ENCODE measurements at regions not wholly inside any gene's neighbourhood (a gene's known extent, or its start where the extent isn't known, plus 50 kb on each side); places are given as distances from the start of the nearest gene placed in this dataset.

- no peaks in the 10 kb centered on the region for H3K79me2 ChIP-seq (ENCODE audit: low read length)
- no peaks in the 10 kb centered on the region for H4K20me1 ChIP-seq (ENCODE audit: low read length)
- DNase-seq (no peak), ATAC-seq (no peak)
- TF ChIP-seq EZH2 (IDR thresholded peaks at IDR 0.05; ENCODE audit: low read length, unreplicated experiment) (no peak), CTCF (conservative IDR thresholded peaks at IDR 0.05; ENCODE audit: low read depth, low read length) (no peak), EZH2phosphoT487 (IDR thresholded peaks at IDR 0.05; ENCODE audit: borderline replicate concordance, low read length) (no peak)
- intact Hi-C loops (cut with micrococcal nuclease), result no loop called here
- H3K9me2 ChIP-seq (replicated peaks; ENCODE audit: low read length), result no peaks in the 10 kb centered on the region
- H3K4me3 ChIP-seq (ENCODE audit: low read length), result no peak overlapping the region
- no peaks in the 10 kb centered on the region for H3K9me3 ChIP-seq (ENCODE audit: low read length)
- no peaks in the 10 kb centered on the region for H3F3A ChIP-seq (ENCODE audit: low read length, unreplicated experiment)
- no peaks in the 10 kb centered on the region for H3K27me3 ChIP-seq (ENCODE audit: low read length)
- CTCF ChIA-PET, result no interaction called here
- peaks cover 13% of the 10 kb centered on the region for H3K4me1 ChIP-seq (ENCODE audit: insufficient read depth, low read length)
- H2AFZ ChIP-seq (ENCODE audit: low read length), result no peak overlapping the region
- no peaks in the 10 kb centered on the region for H3K36me3 ChIP-seq (ENCODE audit: low read depth, low read length)
- no peak overlapping the region for H3K27ac ChIP-seq (ENCODE audit: low read length)
- H3K4me2 ChIP-seq (ENCODE audit: low read length), result no peak overlapping the region
- POLR2A ChIA-PET (ENCODE audit: unreplicated experiment), result no interaction called here
- H3K9ac ChIP-seq (ENCODE audit: low read length), result no peak overlapping the region
- no TSS peak for BruUV-seq (replicated peaks)
These were observed 1146.1 kb upstream of the TMEM132C start for GRCh38 chr12:127120851-127121250.

GRCh38 chr12:127121494-127122084 lies 1145.4 kb upstream of the TMEM132C start:
- peaks cover 16% of the 10 kb centered on the region for H3K4me1 ChIP-seq (ENCODE audit: insufficient read depth, low read length)
- H3K79me2 ChIP-seq (ENCODE audit: low read length), result no peaks in the 10 kb centered on the region
- H3K4me3 ChIP-seq (ENCODE audit: low read length), result no peak overlapping the region
- H3K9me3 ChIP-seq (ENCODE audit: low read length), result no peaks in the 10 kb centered on the region
- no peak overlapping the region for H3K4me2 ChIP-seq (ENCODE audit: low read length)
- no peak for DNase-seq
- H3K27ac ChIP-seq (ENCODE audit: low read length), result no peak overlapping the region
- no peak for TF ChIP-seq EZH2 (IDR thresholded peaks at IDR 0.05; ENCODE audit: low read length, unreplicated experiment)
- TF ChIP-seq CTCF (conservative IDR thresholded peaks at IDR 0.05; ENCODE audit: low read depth, low read length), result no peak
- TF ChIP-seq EZH2phosphoT487 (IDR thresholded peaks at IDR 0.05; ENCODE audit: borderline replicate concordance, low read length), result no peak
- H3K36me3 ChIP-seq (ENCODE audit: low read depth, low read length), result no peaks in the 10 kb centered on the region
- H3K27me3 ChIP-seq (ENCODE audit: low read length), result no peaks in the 10 kb centered on the region
- CTCF ChIA-PET, result interaction anchor here (0.7 kb wide), 1 partner anchor 14 kb away, joined by 4 read pairs; no protein-coding TSS in a partner anchor
- no TSS peak for BruUV-seq (replicated peaks)
- H3F3A ChIP-seq (ENCODE audit: low read length, unreplicated experiment), result peaks cover 5% of the 10 kb centered on the region
- no peaks in the 10 kb centered on the region for H3K9me2 ChIP-seq (replicated peaks; ENCODE audit: low read length)
- intact Hi-C loops (cut with micrococcal nuclease), result no loop called here
- H4K20me1 ChIP-seq (ENCODE audit: low read length), result no peaks in the 10 kb centered on the region
- POLR2A ChIA-PET (ENCODE audit: unreplicated experiment), result no interaction called here
- ATAC-seq, result no peak
- no peak overlapping the region for H3K9ac ChIP-seq (ENCODE audit: low read length)
- no peak overlapping the region for H2AFZ ChIP-seq (ENCODE audit: low read length)

GRCh38 chr12:127125607-127126259 lies 1141.2 kb upstream of the TMEM132C start:
- Histone ChIP-seq H4K20me1 (ENCODE audit: low read length) (no peaks in the 10 kb centered on the region), H3K9me3 (ENCODE audit: low read length) (no peaks in the 10 kb centered on the region), H2AFZ (ENCODE audit: low read length) (peak overlapping the region; percentile 7; the same call in 1 of the 2 replicates), H3K4me3 (ENCODE audit: low read length) (peak overlapping the region; percentile 20; the same call in 1 of the 2 replicates), H3K9ac (ENCODE audit: low read length) (peak overlapping the region; percentile 66), H3F3A (ENCODE audit: low read length, unreplicated experiment) (peaks cover 8% of the 10 kb centered on the region), H3K79me2 (ENCODE audit: low read length) (no peaks in the 10 kb centered on the region), H3K9me2 (replicated peaks; ENCODE audit: low read length) (no peaks in the 10 kb centered on the region), H3K27ac (ENCODE audit: low read length) (peak overlapping the region; percentile 93), H3K36me3 (ENCODE audit: low read depth, low read length) (no peaks in the 10 kb centered on the region), H3K4me1 (ENCODE audit: insufficient read depth, low read length) (peaks cover 37% of the 10 kb centered on the region), H3K4me2 (ENCODE audit: low read length) (peak overlapping the region; percentile 74), H3K27me3 (ENCODE audit: low read length) (no peaks in the 10 kb centered on the region)
- intact Hi-C loops (cut with micrococcal nuclease), result loop anchor here (2.0 to 5.0 kb wide), 5 partner anchors 17 to 147 kb away; no protein-coding TSS in a partner anchor
- CTCF ChIA-PET, result no interaction called here
- DNase-seq (peak; percentile 99), ATAC-seq (peak; percentile 90)
- TF ChIP-seq EZH2phosphoT487 (IDR thresholded peaks at IDR 0.05; ENCODE audit: borderline replicate concordance, low read length) (no peak), CTCF (conservative IDR thresholded peaks at IDR 0.05; ENCODE audit: low read depth, low read length) (0 out of 2 replicates have a peak, but pooled peaks have one; percentile 14), EZH2 (IDR thresholded peaks at IDR 0.05; ENCODE audit: low read length, unreplicated experiment) (no peak)
- POLR2A ChIA-PET (ENCODE audit: unreplicated experiment), result no interaction called here
- BruUV-seq (replicated peaks), result no TSS peak

All from PC-3 (cell line).